ENCODE measurements at regions not wholly inside any gene's neighbourhood (a gene's known extent, or its start where the extent isn't known, plus 50 kb on each side); places are given as distances from the start of the nearest gene placed in this dataset.

GRCh38 chr2:2590141-2590540, 259.1 kb upstream of the MYT1L start:
- H3K4me1 ChIP-seq = no peaks in the 10 kb centered on the region
- no peaks in the 10 kb centered on the region for H3K27me3 ChIP-seq
- DNase-seq = no peak
- no peaks in the 10 kb centered on the region for H3K9me3 ChIP-seq
- H3K36me3 ChIP-seq = no peaks in the 10 kb centered on the region
- H3K4me3 ChIP-seq (ENCODE audit: low read depth, low read length) = no peak overlapping the region
- TF ChIP-seq CTCF (IDR thresholded peaks at IDR 0.05; ENCODE audit: low read depth, low read length) = no peak

DNA sequence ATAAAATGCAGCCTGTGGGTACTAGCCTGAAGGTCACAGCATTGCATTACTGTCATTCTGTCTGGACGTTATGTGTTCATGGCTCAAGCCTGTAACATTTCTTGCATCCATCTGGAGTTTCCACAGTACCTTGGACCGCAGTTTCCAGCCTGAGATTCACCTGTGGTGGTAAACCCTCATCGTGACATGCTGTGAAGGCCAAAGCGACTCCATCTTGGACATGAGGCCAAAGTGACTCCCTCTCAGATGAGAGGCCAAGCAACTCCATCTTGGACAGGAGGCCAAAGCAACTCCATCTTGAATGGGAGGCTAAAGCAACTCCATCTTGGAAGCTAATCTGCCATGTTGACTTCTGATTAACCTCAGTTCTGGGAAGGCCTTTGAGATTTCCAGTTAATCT, 257.7 kb upstream of the MYT1L start:
- Histone ChIP-seq H3K4me1 (no peaks in the 10 kb centered on the region), H3K4me3 (ENCODE audit: low read depth, low read length) (no peak overlapping the region), H3K27me3 (no peaks in the 10 kb centered on the region), H3K36me3 (no peaks in the 10 kb centered on the region), H3K9me3 (no peaks in the 10 kb centered on the region)
- no peak for DNase-seq
- TF ChIP-seq CTCF (IDR thresholded peaks at IDR 0.05; ENCODE audit: low read depth, low read length) = no peak

GRCh38 chr2:2587354-2587753, 256.3 kb upstream of the MYT1L start:
- no peaks in the 10 kb centered on the region for H3K9me3 ChIP-seq
- TF ChIP-seq CTCF (IDR thresholded peaks at IDR 0.05; ENCODE audit: low read depth, low read length) = no peak
- no peak overlapping the region for H3K4me3 ChIP-seq (ENCODE audit: low read depth, low read length)
- H3K27me3 ChIP-seq = no peaks in the 10 kb centered on the region
- DNase-seq = no peak
- H3K4me1 ChIP-seq = peaks cover under 1% of the 10 kb centered on the region; the same call in 1 of the 2 replicates
- H3K36me3 ChIP-seq = no peaks in the 10 kb centered on the region

GRCh38 chr2:2586931-2587330, 255.9 kb upstream of the MYT1L start:
- H3K27me3 ChIP-seq = no peaks in the 10 kb centered on the region
- H3K9me3 ChIP-seq = no peaks in the 10 kb centered on the region
- H3K36me3 ChIP-seq = no peaks in the 10 kb centered on the region
- peaks cover 5% of the 10 kb centered on the region for H3K4me1 ChIP-seq
- no peak for TF ChIP-seq CTCF (IDR thresholded peaks at IDR 0.05; ENCODE audit: low read depth, low read length)
- DNase-seq = no peak
- H3K4me3 ChIP-seq (ENCODE audit: low read depth, low read length) = no peak overlapping the region

GRCh38 chr2:2586068-2586776, 255.1 kb upstream of the MYT1L start:
- Histone ChIP-seq H3K27me3 (no peaks in the 10 kb centered on the region), H3K36me3 (no peaks in the 10 kb centered on the region), H3K4me1 (peaks cover 8% of the 10 kb centered on the region), H3K4me3 (ENCODE audit: low read depth, low read length) (no peak overlapping the region), H3K9me3 (no peaks in the 10 kb centered on the region)
- no peak for DNase-seq
- no peak for TF ChIP-seq CTCF (IDR thresholded peaks at IDR 0.05; ENCODE audit: low read depth, low read length)

GRCh38 chr2:2582998-2583545, 252.0 kb upstream of the MYT1L start:
- TF ChIP-seq CTCF (IDR thresholded peaks at IDR 0.05; ENCODE audit: low read depth, low read length) = no peak
- no peaks in the 10 kb centered on the region for H3K27me3 ChIP-seq
- H3K4me1 ChIP-seq = peaks cover 8% of the 10 kb centered on the region
- H3K9me3 ChIP-seq = no peaks in the 10 kb centered on the region
- no peaks in the 10 kb centered on the region for H3K36me3 ChIP-seq
- no peak for DNase-seq
- H3K4me3 ChIP-seq (ENCODE audit: low read depth, low read length) = no peak overlapping the region

All from BE2C (cell line).